Endodermal cell (in vitro differentiated cells): ENCODE measurements at regions not wholly inside any gene's neighbourhood (a gene's known extent, or its start where the extent isn't known, plus 50 kb on each side); places are given as distances from the start of the nearest gene placed in this dataset.

Experiments
- DNase-seq: peaks from one replicate; pipeline ENCODE4 v3.0.0-alpha.2; 2017
- H3K27ac ChIP-seq: 2 replicates; pipeline ENCODE4 v1.5.1; 2013; ENCODE audit warnings: mild to moderate bottlenecking, low read depth, low read length, moderate library complexity
- H3K27me3 ChIP-seq: 2 replicates; pipeline ENCODE4 v1.6.1; 2013; ENCODE audit warnings: mild to moderate bottlenecking, low read length, moderate library complexity; ENCODE audit not compliant: insufficient read depth, control insufficient read depth, poor library complexity, severe bottlenecking
- H3K36me3 ChIP-seq: 2 replicates; pipeline ENCODE4 v1.7.0; 2013; ENCODE audit warnings: mild to moderate bottlenecking, low read length, moderate library complexity; ENCODE audit not compliant: control insufficient read depth, insufficient read depth
- H3K4me1 ChIP-seq: one replicate; pipeline ENCODE4 v1.7.0; 2013; ENCODE audit warnings: low read length; ENCODE audit not compliant: control insufficient read depth, insufficient read depth
- H3K4me3 ChIP-seq: 2 replicates; pipeline ENCODE4 v1.5.1; 2013; ENCODE audit warnings: mild to moderate bottlenecking, low read length, moderate library complexity
- H3K9ac ChIP-seq: 2 replicates; pipeline ENCODE4 v1.6.1; 2013; ENCODE audit warnings: mild to moderate bottlenecking, low read length, moderate library complexity; ENCODE audit not compliant: poor library complexity, severe bottlenecking; ENCODE audit errors: extremely low read depth
- H3K9me3 ChIP-seq: 2 replicates; pipeline ENCODE4 v1.6.1; 2013; ENCODE audit warnings: mild to moderate bottlenecking, low read length, moderate library complexity; ENCODE audit not compliant: control insufficient read depth
- H3K27ac Mint-ChIP-seq: 2 replicates; pipeline ENCODE4 v1.8.0; 2020; ENCODE audit warnings: mixed read lengths
- H3K27me3 Mint-ChIP-seq: 2 replicates; pipeline ENCODE4 v1.8.0; 2021; ENCODE audit warnings: mild to moderate bottlenecking, mixed read lengths; ENCODE audit not compliant: insufficient read depth
- H3K36me3 Mint-ChIP-seq: 2 replicates; pipeline ENCODE4 v1.8.0; 2020; ENCODE audit warnings: low read depth, mixed read lengths
- H3K4me1 Mint-ChIP-seq: 2 replicates; pipeline ENCODE4 v1.8.0; 2020; ENCODE audit warnings: mixed read lengths
- H3K4me3 Mint-ChIP-seq: 2 replicates; pipeline ENCODE4 v1.8.0; 2020; ENCODE audit warnings: mild to moderate bottlenecking, moderate library complexity, mixed read lengths
- H3K9me3 Mint-ChIP-seq: 2 replicates; pipeline ENCODE4 v1.8.0; 2020; ENCODE audit warnings: mild to moderate bottlenecking, mixed read lengths
- CTCF ChIP-seq: fragments of 200-600 bp; sonication (generic); conservative IDR thresholded peaks from 2 replicates; pipeline ENCODE4 v1.5.0; 2021; ENCODE audit warnings: antibody characterized with exemption, mild to moderate bottlenecking
- WGBS, 2 experiments: methylation state at CpG; one replicate each; pipeline versions ENCODE4 v1.1.5 to v1.1.7; 2013; ENCODE audit warnings: missing lambda C conversion rate in 2 of 2, mixed read lengths in 1 of 2; ENCODE audit not compliant: insufficient coverage in 1 of 2, insufficient read length in 1 of 2; 5-methylcytosine and 5-hydroxymethylcytosine counted together

GRCh38 chr20:39839399-39840119 is 849.5 kb downstream of the MAFB start:
- Histone ChIP-seq H3K4me3 (no peak overlapping the region), H3K4me1 (no peaks in the 10 kb centered on the region), H3K36me3 (no peaks in the 10 kb centered on the region), H3K27me3 (no peaks in the 10 kb centered on the region), H3K27ac (no peak overlapping the region), H3K9me3 (no peaks in the 10 kb centered on the region), H3K9ac (no peak overlapping the region)
- H3K27me3 Mint-ChIP-seq, result no peaks in the 10 kb centered on the region
- H3K9me3 Mint-ChIP-seq, result peaks cover 2% of the 10 kb centered on the region
- no peak overlapping the region for H3K4me3 Mint-ChIP-seq
- DNase-seq, result no peak
- WGBS, 2 experiments, result 92 to 94% methylated on average over 9 of the region's 9 CpGs
- TF ChIP-seq CTCF, result no peak
- no peak overlapping the region for H3K27ac Mint-ChIP-seq
- no peaks in the 10 kb centered on the region for H3K4me1 Mint-ChIP-seq
- no peaks in the 10 kb centered on the region for H3K36me3 Mint-ChIP-seq

- Mint-ChIP-seq H3K4me3 (no peak overlapping the region), H3K36me3 (no peaks in the 10 kb centered on the region), H3K4me1 (no peaks in the 10 kb centered on the region), H3K27ac (no peak overlapping the region), H3K27me3 (no peaks in the 10 kb centered on the region), H3K9me3 (peaks cover 2% of the 10 kb centered on the region)
- no peak overlapping the region for H3K27ac ChIP-seq
- no peaks in the 10 kb centered on the region for H3K9me3 ChIP-seq
- no peaks in the 10 kb centered on the region for H3K36me3 ChIP-seq
- H3K27me3 ChIP-seq, result no peaks in the 10 kb centered on the region
- no peak for TF ChIP-seq CTCF
- no peaks in the 10 kb centered on the region for H3K4me1 ChIP-seq
- WGBS, 2 experiments, result 80 to 96% methylated on average over 1 to 3 of the region's 3 CpGs
- no peak for DNase-seq
- no peak overlapping the region for H3K9ac ChIP-seq
- H3K4me3 ChIP-seq, result no peak overlapping the region
Measured at GRCh38 chr20:39837561-39837960, 851.5 kb downstream of the MAFB start.

GRCh38 chr20:39835130-39835842 is 853.8 kb downstream of the MAFB start:
- no peaks in the 10 kb centered on the region for H3K36me3 ChIP-seq
- no peak for TF ChIP-seq CTCF
- no peaks in the 10 kb centered on the region for H3K9me3 Mint-ChIP-seq
- H3K36me3 Mint-ChIP-seq, result no peaks in the 10 kb centered on the region
- H3K4me3 Mint-ChIP-seq, result no peak overlapping the region
- H3K4me3 ChIP-seq, result no peak overlapping the region
- no peak overlapping the region for H3K27ac Mint-ChIP-seq
- H3K9ac ChIP-seq, result no peak overlapping the region
- no peak overlapping the region for H3K27ac ChIP-seq
- DNase-seq, result no peak
- no peaks in the 10 kb centered on the region for H3K4me1 ChIP-seq
- H3K9me3 ChIP-seq, result no peaks in the 10 kb centered on the region
- no peaks in the 10 kb centered on the region for H3K4me1 Mint-ChIP-seq
- 90% methylated on average over 4 to 7 of the region's 7 CpGs for WGBS, 2 experiments
- H3K27me3 Mint-ChIP-seq, result no peaks in the 10 kb centered on the region
- no peaks in the 10 kb centered on the region for H3K27me3 ChIP-seq
